Body of pancreas (tissue), 4 donors: ENCODE measurements at regions not wholly inside any gene's neighbourhood (a gene's known extent, or its start where the extent isn't known, plus 50 kb on each side); places are given as distances from the start of the nearest gene placed in this dataset.

ENCODE experiments used
- ATAC-seq: fragments of 150-250 bp; one replicate; pipeline ENCODE4 v1.9.1; 2016
- DNase-seq, 4 donors: peaks; one replicate each; pipeline ENCODE4 v3.0.0-alpha.2; 2019
- H3K27ac ChIP-seq, 4 donors: fragments of 200-600 bp; sonication (generic); 1 replicate in 3 of 4; 2 replicates in 1 of 4; pipeline versions ENCODE4 v1.5.1 to v1.6.1; 2016 to 2019; ENCODE audit warnings: mild to moderate bottlenecking in 1 of 4, mixed read lengths in 1 of 4, moderate library complexity in 1 of 4
- H3K27me3 ChIP-seq, 2 donors: fragments of 200-600 bp; sonication (generic); one replicate each; pipeline ENCODE4 v1.6.0; 2016; ENCODE audit warnings: mild to moderate bottlenecking in 1 of 2
- H3K36me3 ChIP-seq, 2 donors: fragments of 200-600 bp; sonication (generic); replicated peaks in 1 of 2; 2 replicates each; pipeline ENCODE4 v1.5.1; 2016; ENCODE audit warnings: low read depth in 2 of 2; ENCODE audit not compliant: insufficient read depth in 1 of 2
- H3K4me1 ChIP-seq: fragments of 200-600 bp; sonication (generic); one replicate; pipeline ENCODE4 v1.6.0; 2016
- H3K4me3 ChIP-seq, 2 donors: fragments of 200-600 bp; sonication (generic); 1 replicate in 1 of 2; 2 replicates in 1 of 2; pipeline ENCODE4 v1.5.1; 2016 to 2019
- H3K9me3 ChIP-seq, 3 donors: fragments of 200-600 bp; sonication (generic); 1 replicate in 2 of 3; 2 replicates in 1 of 3; pipeline ENCODE4 v1.5.1; 2016
- CTCF ChIP-seq, 7 experiments: fragments of 450-650 bp in 4 of 7; fragments of 200-600 bp in 3 of 7; sonication (generic) in 3 of 7; IDR thresholded peaks; one replicate each; pipeline ENCODE4 v1.5.1; 2016 to 2019; ENCODE audit warnings: antibody characterized with exemption in 7 of 7
- POLR2A ChIP-seq, 3 donors: fragments of 450-650 bp; IDR thresholded peaks; one replicate each; pipeline ENCODE4 v1.6.1; 2016; ENCODE audit warnings: antibody characterized with exemption in 3 of 3, mild to moderate bottlenecking in 2 of 3
- WGBS, 2 donors: methylation state at CpG; one replicate each; pipeline ENCODE4 v1.1.5; 2017; 5-methylcytosine and 5-hydroxymethylcytosine counted together
- intact Hi-C: fragments of 100-400 bp; cut with DNase I; formaldehyde crosslinking; loops from one replicate; pipeline ENCODE4 v1.15.1; 2023

GRCh38 chr16:18068477-18068876 is 268.1 kb downstream of the NPIPA8 start:
- Histone ChIP-seq H3K9me3 (peaks cover 0 to 3% (median 0%) of the 10 kb centered on the region in 3 donors), H3K4me1 (no peaks in the 10 kb centered on the region), H3K27ac (no peak overlapping the region), H3K4me3 (no peak overlapping the region), H3K36me3 (no peaks in the 10 kb centered on the region), H3K27me3 (no peaks in the 10 kb centered on the region)
- no peak for TF ChIP-seq CTCF (IDR thresholded peaks at IDR 0.05)
- TF ChIP-seq POLR2A (IDR thresholded peaks at IDR 0.05) = no peak
- intact Hi-C loops = no loop called here
- DNase-seq (no peak), ATAC-seq (no peak)

GRCh38 chr16:18062713-18063112 is 273.8 kb downstream of the NPIPA8 start:
- intact Hi-C loops = no loop called here
- Histone ChIP-seq H3K27ac (no peak overlapping the region), H3K36me3 (no peaks in the 10 kb centered on the region), H3K4me1 (no peaks in the 10 kb centered on the region), H3K9me3 (peaks cover 0 to 3% (median 0%) of the 10 kb centered on the region in 3 donors), H3K4me3 (no peak overlapping the region), H3K27me3 (no peaks in the 10 kb centered on the region)
- ATAC-seq = no peak
- 39 to 43% methylated on average over 9 of the region's 9 CpGs for WGBS, 2 donors
- DNase-seq = no peak
- TF ChIP-seq POLR2A (IDR thresholded peaks at IDR 0.05) = no peak
- no peak for TF ChIP-seq CTCF (IDR thresholded peaks at IDR 0.05)

GRCh38 chr16:18060351-18060750 is 276.2 kb downstream of the NPIPA8 start:
- no peak overlapping the region for H3K27ac ChIP-seq
- intact Hi-C loops = no loop called here
- no peaks in the 10 kb centered on the region for H3K27me3 ChIP-seq
- WGBS, 2 donors = 41 to 49% methylated on average over 6 to 7 of the region's 7 CpGs
- H3K4me1 ChIP-seq = no peaks in the 10 kb centered on the region
- H3K4me3 ChIP-seq = no peak overlapping the region
- no peaks in the 10 kb centered on the region for H3K9me3 ChIP-seq
- TF ChIP-seq CTCF (IDR thresholded peaks at IDR 0.05) (no peak), POLR2A (IDR thresholded peaks at IDR 0.05) (no peak)
- DNase-seq (no peak), ATAC-seq (no peak)
- no peaks in the 10 kb centered on the region for H3K36me3 ChIP-seq

GRCh38 chr16:18059577-18059976 is 277.0 kb downstream of the NPIPA8 start:
- Histone ChIP-seq H3K36me3 (no peaks in the 10 kb centered on the region), H3K4me1 (no peaks in the 10 kb centered on the region), H3K9me3 (no peaks in the 10 kb centered on the region), H3K27me3 (no peaks in the 10 kb centered on the region), H3K4me3 (no peak overlapping the region), H3K27ac (no peak overlapping the region)
- no peak for ATAC-seq
- intact Hi-C loops = no loop called here
- WGBS, 2 donors = 70 to 77% methylated on average over 6 of the region's 6 CpGs
- no peak for TF ChIP-seq CTCF (IDR thresholded peaks at IDR 0.05)
- no peak for TF ChIP-seq POLR2A (IDR thresholded peaks at IDR 0.05)
- no peak for DNase-seq

GRCh38 chr16:18059089-18059488 is 277.4 kb downstream of the NPIPA8 start:
- H3K27me3 ChIP-seq = no peaks in the 10 kb centered on the region

More at GRCh38 chr16:18059089-18059488, 277.4 kb downstream of the NPIPA8 start:
- H3K27ac ChIP-seq = no peak overlapping the region
- H3K36me3 ChIP-seq = no peaks in the 10 kb centered on the region
- DNase-seq = no peak
- no peaks in the 10 kb centered on the region for H3K4me1 ChIP-seq
- no peak overlapping the region for H3K4me3 ChIP-seq
- intact Hi-C loops = no loop called here
- WGBS, 2 donors = 97 to 100% methylated on average over 1 of the region's 1 CpG
- no peaks in the 10 kb centered on the region for H3K9me3 ChIP-seq
- ATAC-seq = no peak
- no peak for TF ChIP-seq CTCF (IDR thresholded peaks at IDR 0.05)
- TF ChIP-seq POLR2A (IDR thresholded peaks at IDR 0.05) = no peak
